DOHH2 (cell line): ENCODE measurements at regions not wholly inside any gene's neighbourhood (a gene's known extent, or its start where the extent isn't known, plus 50 kb on each side); places are given as distances from the start of the nearest gene placed in this dataset.

Experiments used
- H3F3A ChIP-seq: fragments of 200-600 bp; sonication (generic), shearing (Covaris generic); 2 replicates; pipeline ENCODE4 v1.6.0; 2016; ENCODE audit warnings: antibody characterized with exemption, mild to moderate bottlenecking; ENCODE audit not compliant: control insufficient read depth, insufficient read depth
- H3K27ac ChIP-seq: fragments of 200-600 bp; sonication (generic); 2 replicates; pipeline ENCODE4 v1.5.1; 2014; ENCODE audit warnings: low read depth, mild to moderate bottlenecking, low read length, moderate library complexity
- H3K27me3 ChIP-seq: fragments of 200-600 bp; sonication (generic); 2 replicates; pipeline ENCODE4 v1.6.1; 2014; ENCODE audit warnings: mild to moderate bottlenecking, low read length, mixed read lengths; ENCODE audit not compliant: control insufficient read depth
- H3K36me3 ChIP-seq: fragments of 200-600 bp; sonication (generic); 2 replicates; pipeline ENCODE4 v1.6.1; 2014; ENCODE audit warnings: mild to moderate bottlenecking, low read length, moderate library complexity, mixed read lengths; ENCODE audit not compliant: control insufficient read depth
- H3K4me1 ChIP-seq: fragments of 200-600 bp; sonication (generic); 2 replicates; pipeline ENCODE4 v1.6.1; 2014; ENCODE audit warnings: mild to moderate bottlenecking, low read length, mixed read lengths; ENCODE audit not compliant: control insufficient read depth
- H3K4me2 ChIP-seq: fragments of 200-600 bp; sonication (generic); 2 replicates; pipeline ENCODE4 v1.6.0; 2014; ENCODE audit warnings: mild to moderate bottlenecking, low read length, moderate library complexity
- H3K4me3 ChIP-seq: fragments of 200-600 bp; sonication (generic); 2 replicates; pipeline ENCODE4 v1.5.1; 2014; ENCODE audit warnings: mild to moderate bottlenecking, low read length, mixed read lengths
- H3K79me2 ChIP-seq: fragments of 200-600 bp; sonication (generic); 2 replicates; pipeline ENCODE4 v1.6.1; 2014; ENCODE audit warnings: mild to moderate bottlenecking, low read length, mixed read lengths; ENCODE audit not compliant: control insufficient read depth
- H3K9me2 ChIP-seq: fragments of 200-600 bp; sonication (generic); replicated peaks from 2 replicates; pipeline ENCODE4 v1.6.1; 2014; ENCODE audit warnings: mild to moderate bottlenecking, low read length, mixed read lengths; ENCODE audit not compliant: control insufficient read depth
- H3K9me3 ChIP-seq: fragments of 200-600 bp; sonication (generic); 2 replicates; pipeline ENCODE4 v1.6.1; 2014; ENCODE audit warnings: antibody characterized with exemption, low read length, mixed read lengths; ENCODE audit not compliant: control insufficient read depth, insufficient read depth
- H4K20me1 ChIP-seq: fragments of 200-600 bp; sonication (generic); 2 replicates; pipeline ENCODE4 v1.6.0; 2014; ENCODE audit warnings: low read depth, mild to moderate bottlenecking, antibody characterized with exemption, low read length, moderate library complexity; ENCODE audit not compliant: control insufficient read depth, insufficient read depth
- EZH2phosphoT487 ChIP-seq: fragments of 200-600 bp; sonication (generic); IDR thresholded peaks from 2 replicates; pipeline ENCODE4 v1.6.1; 2017; ENCODE audit warnings: borderline replicate concordance, mild to moderate bottlenecking, antibody characterized with exemption, low read length, moderate library complexity, mixed read lengths
- TF ChIP-seq, protein P1 (sequence below): fragments of 200-600 bp; sonication (generic); IDR thresholded peaks from one replicate; pipeline ENCODE4 v1.5.1; 2014; ENCODE audit warnings: antibody characterized with exemption, mild to moderate bottlenecking, low read depth, low read length; ENCODE audit not compliant: poor library complexity, severe bottlenecking

GRCh38 chr18:55095584-55095983, 136.3 kb upstream of the CCDC68 start:
- no peaks in the 10 kb centered on the region for H3K4me1 ChIP-seq
- H3K4me2 ChIP-seq: no peak overlapping the region
- no peaks in the 10 kb centered on the region for H3K79me2 ChIP-seq
- H4K20me1 ChIP-seq: no peaks in the 10 kb centered on the region
- no peaks in the 10 kb centered on the region for H3K9me2 ChIP-seq
- H3K27me3 ChIP-seq: no peaks in the 10 kb centered on the region
- no peak for TF ChIP-seq EZH2phosphoT487
- TF ChIP-seq, protein P1, sequence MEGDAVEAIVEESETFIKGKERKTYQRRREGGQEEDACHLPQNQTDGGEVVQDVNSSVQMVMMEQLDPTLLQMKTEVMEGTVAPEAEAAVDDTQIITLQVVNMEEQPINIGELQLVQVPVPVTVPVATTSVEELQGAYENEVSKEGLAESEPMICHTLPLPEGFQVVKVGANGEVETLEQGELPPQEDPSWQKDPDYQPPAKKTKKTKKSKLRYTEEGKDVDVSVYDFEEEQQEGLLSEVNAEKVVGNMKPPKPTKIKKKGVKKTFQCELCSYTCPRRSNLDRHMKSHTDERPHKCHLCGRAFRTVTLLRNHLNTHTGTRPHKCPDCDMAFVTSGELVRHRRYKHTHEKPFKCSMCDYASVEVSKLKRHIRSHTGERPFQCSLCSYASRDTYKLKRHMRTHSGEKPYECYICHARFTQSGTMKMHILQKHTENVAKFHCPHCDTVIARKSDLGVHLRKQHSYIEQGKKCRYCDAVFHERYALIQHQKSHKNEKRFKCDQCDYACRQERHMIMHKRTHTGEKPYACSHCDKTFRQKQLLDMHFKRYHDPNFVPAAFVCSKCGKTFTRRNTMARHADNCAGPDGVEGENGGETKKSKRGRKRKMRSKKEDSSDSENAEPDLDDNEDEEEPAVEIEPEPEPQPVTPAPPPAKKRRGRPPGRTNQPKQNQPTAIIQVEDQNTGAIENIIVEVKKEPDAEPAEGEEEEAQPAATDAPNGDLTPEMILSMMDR: no peak
- no peaks in the 10 kb centered on the region for H3F3A ChIP-seq
- H3K36me3 ChIP-seq: no peaks in the 10 kb centered on the region
- H3K9me3 ChIP-seq: no peaks in the 10 kb centered on the region
- no peak overlapping the region for H3K4me3 ChIP-seq
- H3K27ac ChIP-seq: no peak overlapping the region

DNA sequence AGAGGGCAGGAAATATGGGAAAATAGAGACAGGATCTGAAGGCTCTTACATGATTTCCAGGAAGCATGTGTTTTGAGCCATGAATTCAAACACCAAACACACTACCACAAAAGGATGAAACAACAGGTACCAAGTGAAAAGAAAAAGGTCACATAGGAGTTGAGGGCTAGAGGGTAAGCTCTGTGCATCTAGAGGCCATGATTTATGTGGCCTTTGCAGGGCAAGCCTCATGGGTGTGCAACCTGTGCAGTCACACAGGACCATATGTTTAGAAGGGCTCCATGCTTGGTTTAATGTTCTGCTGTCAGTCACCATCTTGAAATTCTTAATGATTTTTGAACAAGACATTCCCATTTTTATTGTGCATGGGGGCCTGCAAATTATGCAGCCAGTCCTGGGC, 134.5 kb upstream of the CCDC68 start:
- Histone ChIP-seq H3K9me2 (no peaks in the 10 kb centered on the region), H3K9me3 (no peaks in the 10 kb centered on the region), H3K4me3 (no peak overlapping the region), H3K79me2 (no peaks in the 10 kb centered on the region), H3K4me2 (no peak overlapping the region), H3K27me3 (no peaks in the 10 kb centered on the region), H3K36me3 (no peaks in the 10 kb centered on the region), H3F3A (no peaks in the 10 kb centered on the region), H3K4me1 (no peaks in the 10 kb centered on the region), H4K20me1 (no peaks in the 10 kb centered on the region), H3K27ac (no peak overlapping the region)
- TF ChIP-seq, protein P1: no peak
- TF ChIP-seq EZH2phosphoT487: no peak

DNA sequence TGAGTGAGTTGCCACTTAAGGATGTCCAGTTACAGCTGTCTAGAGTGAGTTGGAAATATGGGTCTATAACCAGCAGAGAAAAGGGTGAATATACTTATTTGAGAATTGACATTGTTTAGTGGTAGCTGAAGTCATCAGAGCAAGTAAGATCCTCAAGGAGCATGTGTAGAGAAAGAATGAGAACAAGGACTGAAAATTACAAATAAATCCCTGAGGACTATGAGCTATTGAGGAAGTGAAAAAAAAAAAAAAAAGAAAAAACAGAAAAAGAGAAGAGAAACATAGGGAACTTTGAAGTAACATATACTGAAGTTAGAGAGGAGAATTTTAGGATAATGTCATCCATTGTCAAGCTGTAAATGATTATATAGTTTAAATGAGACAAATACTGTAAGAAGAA, 134.0 kb upstream of the CCDC68 start:
- Histone ChIP-seq H3K79me2 (no peaks in the 10 kb centered on the region), H4K20me1 (no peaks in the 10 kb centered on the region), H3K4me2 (no peak overlapping the region), H3K27ac (no peak overlapping the region), H3K36me3 (no peaks in the 10 kb centered on the region), H3K9me3 (no peaks in the 10 kb centered on the region), H3F3A (no peaks in the 10 kb centered on the region), H3K4me3 (no peak overlapping the region), H3K9me2 (no peaks in the 10 kb centered on the region), H3K27me3 (no peaks in the 10 kb centered on the region), H3K4me1 (no peaks in the 10 kb centered on the region)
- no peak for TF ChIP-seq EZH2phosphoT487
- TF ChIP-seq, protein P1: no peak

DNA sequence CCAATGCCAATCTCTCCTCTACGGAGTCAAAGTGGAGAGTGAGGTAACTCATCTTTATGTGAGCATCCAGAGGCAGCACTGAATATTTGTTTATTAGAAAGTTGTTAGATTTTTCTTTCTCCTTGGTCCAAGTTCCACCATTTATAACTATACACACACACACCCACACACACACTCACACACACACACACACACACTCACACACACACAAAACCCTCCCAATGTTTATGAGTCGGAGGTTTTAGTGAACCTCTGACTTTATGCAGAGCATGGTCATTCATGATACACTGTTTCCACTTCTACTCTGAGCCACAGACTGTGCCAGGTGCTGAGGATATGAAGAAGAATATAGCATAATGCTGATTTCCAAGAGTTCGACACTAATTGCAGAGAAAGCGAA, 132.9 kb upstream of the CCDC68 start:
- no peak overlapping the region for H3K4me3 ChIP-seq
- no peaks in the 10 kb centered on the region for H3K9me3 ChIP-seq
- H3K27ac ChIP-seq: no peak overlapping the region
- no peaks in the 10 kb centered on the region for H3F3A ChIP-seq
- H3K4me1 ChIP-seq: no peaks in the 10 kb centered on the region
- no peaks in the 10 kb centered on the region for H4K20me1 ChIP-seq
- H3K79me2 ChIP-seq: no peaks in the 10 kb centered on the region
- H3K4me2 ChIP-seq: no peak overlapping the region
- no peaks in the 10 kb centered on the region for H3K36me3 ChIP-seq
- no peaks in the 10 kb centered on the region for H3K9me2 ChIP-seq
- TF ChIP-seq EZH2phosphoT487: no peak
- TF ChIP-seq, protein P1: no peak
- no peaks in the 10 kb centered on the region for H3K27me3 ChIP-seq
